GM23248 (cell line): ENCODE measurements at regions not wholly inside any gene's neighbourhood (a gene's known extent, or its start where the extent isn't known, plus 50 kb on each side); places are given as distances from the start of the nearest gene placed in this dataset.

Experiments used
- DNase-seq: peaks from one replicate; pipeline ENCODE4 v3.0.0-alpha.2; 2015
- H2AFZ ChIP-seq: fragments of 200-600 bp; sonication (generic); 2 replicates; pipeline ENCODE4 v1.6.1; 2016; ENCODE audit warnings: antibody characterized with exemption
- H3F3A ChIP-seq: fragments of 200-600 bp; sonication (generic); 2 replicates; pipeline ENCODE4 v1.6.1; 2016; ENCODE audit warnings: mild to moderate bottlenecking, antibody characterized with exemption, mixed run types; ENCODE audit not compliant: insufficient read depth
- H3K27ac ChIP-seq: fragments of 200-600 bp; sonication (generic); 2 replicates; pipeline ENCODE4 v1.5.1; 2016; ENCODE audit warnings: mild to moderate bottlenecking
- H3K27me3 ChIP-seq: fragments of 200-600 bp; sonication (generic); replicated peaks from 2 replicates; pipeline ENCODE4 v1.6.1; 2016; ENCODE audit warnings: mild to moderate bottlenecking; ENCODE audit not compliant: insufficient read depth
- H3K36me3 ChIP-seq: fragments of 200-600 bp; sonication (generic); 2 replicates; pipeline ENCODE4 v1.6.1; 2016; ENCODE audit warnings: low read depth, mild to moderate bottlenecking
- H3K4me1 ChIP-seq: fragments of 200-600 bp; sonication (generic); 2 replicates; pipeline ENCODE4 v1.6.1; 2016; ENCODE audit warnings: mild to moderate bottlenecking; ENCODE audit not compliant: insufficient read depth
- H3K4me2 ChIP-seq: fragments of 200-600 bp; sonication (generic); one replicate; pipeline ENCODE4 v1.6.1; 2016; ENCODE audit warnings: mild to moderate bottlenecking; ENCODE audit not compliant: unreplicated experiment
- H3K4me3 ChIP-seq: fragments of 200-600 bp; sonication (generic); 2 replicates; pipeline ENCODE4 v1.5.1; 2016; ENCODE audit warnings: mild to moderate bottlenecking
- H3K79me2 ChIP-seq: fragments of 200-600 bp; sonication (generic); 2 replicates; pipeline ENCODE4 v1.6.1; 2016; ENCODE audit warnings: mild to moderate bottlenecking; ENCODE audit not compliant: insufficient read depth
- H3K9ac ChIP-seq: fragments of 200-600 bp; sonication (generic); 2 replicates; pipeline ENCODE4 v1.6.1; 2016; ENCODE audit warnings: mild to moderate bottlenecking
- H3K9me2 ChIP-seq: fragments of 200-600 bp; sonication (generic); 2 replicates; pipeline ENCODE4 v1.6.1; 2016; ENCODE audit warnings: mixed run types, mild to moderate bottlenecking, moderate library complexity; ENCODE audit not compliant: insufficient read depth
- H3K9me3 ChIP-seq: fragments of 200-600 bp; sonication (generic); one replicate; pipeline ENCODE4 v1.6.1; 2017; ENCODE audit warnings: low read depth
- H4K20me1 ChIP-seq: fragments of 200-600 bp; sonication (generic); 2 replicates; pipeline ENCODE4 v1.6.0; 2016; ENCODE audit not compliant: insufficient read depth
- EZH2 ChIP-seq: fragments of 200-600 bp; sonication (generic); IDR thresholded peaks from 2 replicates; pipeline ENCODE4 v1.6.1; 2018; ENCODE audit warnings: antibody characterized with exemption, mild to moderate bottlenecking; ENCODE audit not compliant: insufficient read depth, poor library complexity, severe bottlenecking
- EZH2phosphoT487 ChIP-seq: fragments of 200-600 bp; sonication (generic); IDR thresholded peaks from 2 replicates; pipeline ENCODE4 v1.6.1; 2018; ENCODE audit warnings: antibody characterized with exemption, moderate library complexity, mild to moderate bottlenecking, low read depth; ENCODE audit not compliant: insufficient read depth
- WGBS, 2 experiments: methylation state at CpG; one replicate each; pipeline ENCODE4 v1.1.6; 2015 to 2017; ENCODE audit warnings: low lambda C conversion rate in 2 of 2, low coverage in 1 of 2; ENCODE audit errors: missing lambda C conversion rate in 2 of 2; 5-methylcytosine and 5-hydroxymethylcytosine counted together
- in situ Hi-C: fragments of 300-500 bp; cut with MboI; formaldehyde crosslinking; loops from 2 replicates; pipeline ENCODE4 v1.15.0; 2020

- Histone ChIP-seq H2AFZ (no peak overlapping the region), H3K27me3 (no peaks in the 10 kb centered on the region), H3K27ac (no peak overlapping the region), H3K9me3 (no peaks in the 10 kb centered on the region), H3K9me2 (no peaks in the 10 kb centered on the region), H4K20me1 (no peaks in the 10 kb centered on the region), H3K4me3 (no peak overlapping the region), H3F3A (no peaks in the 10 kb centered on the region), H3K79me2 (no peaks in the 10 kb centered on the region), H3K36me3 (no peaks in the 10 kb centered on the region), H3K9ac (no peak overlapping the region), H3K4me2 (no peak overlapping the region), H3K4me1 (no peaks in the 10 kb centered on the region)
- TF ChIP-seq EZH2 (no peak), EZH2phosphoT487 (no peak)
- no peak for DNase-seq
- 51 to 62% methylated on average over 15 to 16 of the region's 16 CpGs for WGBS, 2 experiments
- in situ Hi-C loops, result no loop called here
Observed at GRCh38 chr2:239727182-239727775, 297.9 kb downstream of the NDUFA10 start.

DNA sequence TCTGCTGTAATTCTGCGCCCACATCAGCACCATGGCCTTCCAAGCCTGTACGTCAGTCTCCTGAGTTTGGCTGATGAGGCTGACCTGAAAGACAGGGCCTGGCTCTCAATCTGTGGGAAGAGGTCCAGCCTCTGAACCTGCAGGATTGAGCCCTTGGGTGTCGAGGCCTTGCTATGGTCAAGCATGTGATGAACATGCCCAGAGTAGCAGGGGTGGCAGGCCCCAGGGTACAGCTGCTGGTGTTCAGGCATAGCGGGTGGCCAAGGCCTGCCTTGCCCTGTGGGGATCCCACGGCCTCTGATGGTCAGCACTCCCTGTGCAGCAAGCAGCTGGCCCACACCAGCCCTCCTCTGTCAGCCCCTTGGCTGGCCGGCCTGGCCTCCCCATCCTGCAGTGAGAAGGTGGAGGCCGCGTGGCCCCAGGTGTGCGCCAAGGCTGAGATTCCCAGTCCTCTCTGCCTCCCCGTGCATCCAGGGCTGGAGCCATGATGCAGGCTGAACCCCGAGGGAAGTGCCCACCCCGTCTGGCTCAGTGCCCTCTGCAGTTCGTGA is 298.4 kb downstream of the NDUFA10 start:
- Histone ChIP-seq H3K36me3 (no peaks in the 10 kb centered on the region), H3K4me1 (no peaks in the 10 kb centered on the region), H3K27ac (no peak overlapping the region), H3K9me2 (no peaks in the 10 kb centered on the region), H3F3A (no peaks in the 10 kb centered on the region), H3K79me2 (no peaks in the 10 kb centered on the region), H3K9ac (no peak overlapping the region), H3K9me3 (no peaks in the 10 kb centered on the region), H2AFZ (no peak overlapping the region), H3K4me3 (no peak overlapping the region), H3K27me3 (no peaks in the 10 kb centered on the region), H3K4me2 (no peak overlapping the region), H4K20me1 (no peaks in the 10 kb centered on the region)
- in situ Hi-C loops, result no loop called here
- TF ChIP-seq EZH2phosphoT487 (no peak), EZH2 (no peak)
- 55 to 56% methylated on average over 11 to 13 of the region's 13 CpGs for WGBS, 2 experiments
- DNase-seq, result no peak

- no peak overlapping the region for H3K27ac ChIP-seq
- in situ Hi-C loops, result no loop called here
- no peak overlapping the region for H3K4me3 ChIP-seq
- H3K4me2 ChIP-seq, result no peak overlapping the region
- H3K4me1 ChIP-seq, result no peaks in the 10 kb centered on the region
- no peaks in the 10 kb centered on the region for H3K9me3 ChIP-seq
- H3F3A ChIP-seq, result no peaks in the 10 kb centered on the region
- 59 to 66% methylated on average over 18 of the region's 18 CpGs for WGBS, 2 experiments
- H3K36me3 ChIP-seq, result no peaks in the 10 kb centered on the region
- H3K9ac ChIP-seq, result no peak overlapping the region
- no peak overlapping the region for H2AFZ ChIP-seq
- no peak for TF ChIP-seq EZH2phosphoT487
- no peak for TF ChIP-seq EZH2
- no peak for DNase-seq
- no peaks in the 10 kb centered on the region for H3K9me2 ChIP-seq
- H3K27me3 ChIP-seq, result no peaks in the 10 kb centered on the region
- no peaks in the 10 kb centered on the region for H4K20me1 ChIP-seq
- no peaks in the 10 kb centered on the region for H3K79me2 ChIP-seq
Observed at GRCh38 chr2:239726091-239726591, 299.0 kb downstream of the NDUFA10 start.

- H4K20me1 ChIP-seq, result no peaks in the 10 kb centered on the region
- H3F3A ChIP-seq, result no peaks in the 10 kb centered on the region
- no peaks in the 10 kb centered on the region for H3K4me1 ChIP-seq
- no peak overlapping the region for H3K4me3 ChIP-seq
- in situ Hi-C loops, result no loop called here
- no peaks in the 10 kb centered on the region for H3K27me3 ChIP-seq
- no peak overlapping the region for H3K9ac ChIP-seq
- no peaks in the 10 kb centered on the region for H3K9me3 ChIP-seq
- no peak for DNase-seq
- no peak for TF ChIP-seq EZH2phosphoT487
- TF ChIP-seq EZH2, result no peak
- no peaks in the 10 kb centered on the region for H3K9me2 ChIP-seq
- H3K27ac ChIP-seq, result no peak overlapping the region
- no peaks in the 10 kb centered on the region for H3K36me3 ChIP-seq
- H3K79me2 ChIP-seq, result no peaks in the 10 kb centered on the region
- WGBS, 2 experiments, result 57 to 71% methylated on average over 7 of the region's 7 CpGs
- H3K4me2 ChIP-seq, result no peak overlapping the region
- no peak overlapping the region for H2AFZ ChIP-seq
Observed at GRCh38 chr2:239725551-239725890, 299.6 kb downstream of the NDUFA10 start.
